HepG2 (cell line): ENCODE measurements at regions not wholly inside any gene's neighbourhood (a gene's known extent, or its start where the extent isn't known, plus 50 kb on each side); places are given as distances from the start of the nearest gene placed in this dataset.

Experiments used
- ETV5 ChIP-seq: IDR thresholded peaks from 2 replicates; pipeline ENCODE4 v1.6.1; 2018; ENCODE audit warnings: missing biosample characterization, missing genetic modification reagents, inconsistent platforms, borderline replicate concordance
- ETV6 ChIP-seq: sonication (generic); formaldehyde crosslinking; conservative IDR thresholded peaks from 2 replicates; pipeline ENCODE4 v1.4.0; 2020; ENCODE audit warnings: missing genetic modification reagents
- HDAC1 ChIP-seq: sonication (generic); formaldehyde crosslinking; IDR thresholded peaks from 2 replicates; pipeline ENCODE4 v1.5.1; 2020; ENCODE audit warnings: mild to moderate bottlenecking, missing genetic modification reagents
- HOXA5 ChIP-seq: sonication (generic); formaldehyde crosslinking; IDR thresholded peaks from 2 replicates; pipeline ENCODE4 v1.4.0; 2020; ENCODE audit warnings: missing genetic modification reagents
- JUNB ChIP-seq: sonication (generic); formaldehyde crosslinking; IDR thresholded peaks from 2 replicates; pipeline ENCODE4 v1.8.0; 2022; ENCODE audit warnings: missing genetic modification reagents, mild to moderate bottlenecking, borderline replicate concordance
- NFATC3 ChIP-seq: sonication (generic); formaldehyde crosslinking; IDR thresholded peaks from 2 replicates; pipeline ENCODE4 v1.5.1; 2020; ENCODE audit warnings: mild to moderate bottlenecking, missing genetic modification reagents
- RXRB ChIP-seq: IDR thresholded peaks from 2 replicates; pipeline ENCODE4 v1.6.1; 2016; ENCODE audit warnings: borderline replicate concordance, missing genetic modification reagents, missing compliant biosample characterization
- SMAD3 ChIP-seq: sonication (generic); formaldehyde crosslinking; IDR thresholded peaks from 2 replicates; pipeline ENCODE4 v1.4.0; 2020; ENCODE audit warnings: missing genetic modification reagents
- TAF1 ChIP-seq: sonication (generic); formaldehyde crosslinking; IDR thresholded peaks from 2 replicates; pipeline ENCODE4 v1.4.0; 2020; ENCODE audit warnings: missing genetic modification reagents
- TBL1XR1 ChIP-seq: fragments of 150-350 bp; IDR thresholded peaks from 2 replicates; pipeline ENCODE4 v1.6.1; 2014; ENCODE audit warnings: borderline replicate concordance, low read length; ENCODE audit not compliant: partially characterized antibody
- ZNF331 ChIP-seq: sonication (generic); formaldehyde crosslinking; IDR thresholded peaks from 2 replicates; pipeline ENCODE4 v1.4.0; 2020; ENCODE audit warnings: missing genetic modification reagents
- ZNF441 ChIP-seq: sonication (generic); formaldehyde crosslinking; IDR thresholded peaks from 2 replicates; pipeline ENCODE4 v1.7.0; 2021; ENCODE audit warnings: missing genetic modification reagents, borderline replicate concordance
- ZNF552 ChIP-seq: sonication (generic); formaldehyde crosslinking; IDR thresholded peaks from 2 replicates; pipeline ENCODE4 v1.9.0; 2022; ENCODE audit warnings: missing genetic modification reagents, mild to moderate bottlenecking, borderline replicate concordance
- ZNF652 ChIP-seq: IDR thresholded peaks from 2 replicates; pipeline ENCODE4 v1.6.1; 2016; ENCODE audit warnings: low read depth, borderline replicate concordance
- TF ChIP-seq, protein P1 (sequence below): sonication (generic); formaldehyde crosslinking; IDR thresholded peaks from 2 replicates; pipeline ENCODE4 v1.4.0; 2020; ENCODE audit warnings: missing genetic modification reagents, low read depth, mild to moderate bottlenecking, borderline replicate concordance
- TF ChIP-seq, protein P2 (sequence below): sonication (generic); formaldehyde crosslinking; IDR thresholded peaks from 2 replicates; pipeline ENCODE4 v1.4.0; 2020; ENCODE audit warnings: missing genetic modification reagents, borderline replicate concordance
- TF ChIP-seq, protein P3 (sequence below): sonication (generic); formaldehyde crosslinking; IDR thresholded peaks from 2 replicates; pipeline ENCODE4 v1.5.1; 2020; ENCODE audit warnings: mild to moderate bottlenecking, missing genetic modification reagents, moderate library complexity
- TF ChIP-seq, protein P4 (sequence below): sonication (generic); formaldehyde crosslinking; IDR thresholded peaks from 2 replicates; pipeline ENCODE4 v1.5.0; 2020; ENCODE audit warnings: mild to moderate bottlenecking, missing genetic modification reagents
- TF ChIP-seq, protein P5 (sequence below): sonication (generic); formaldehyde crosslinking; IDR thresholded peaks from 2 replicates; pipeline ENCODE4 v1.4.0; 2020; ENCODE audit warnings: missing genetic modification reagents

DNA sequence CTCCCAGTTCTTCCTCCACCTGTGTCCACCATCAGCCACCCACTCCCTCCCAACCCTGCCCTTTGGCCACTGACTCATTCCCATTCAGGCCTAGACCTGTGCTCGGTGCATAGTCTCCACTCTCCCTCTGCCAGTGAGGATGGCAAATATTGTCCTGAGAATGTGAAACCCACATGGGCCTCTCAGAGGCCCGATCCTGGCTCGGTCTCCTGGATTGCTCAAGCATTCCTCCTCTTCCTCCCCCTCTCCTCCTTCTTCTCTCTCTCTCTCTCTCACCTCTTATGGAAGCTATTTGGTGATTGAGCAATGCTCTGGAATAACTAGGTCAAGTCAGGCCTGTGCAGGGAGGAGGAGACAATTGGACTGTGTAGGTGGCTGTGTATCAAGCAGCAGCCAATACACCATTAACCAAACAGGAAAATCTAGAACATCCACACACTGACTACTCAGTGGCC, 99.9 kb downstream of the KLF4 start (continued):
- TF ChIP-seq, protein P1, sequence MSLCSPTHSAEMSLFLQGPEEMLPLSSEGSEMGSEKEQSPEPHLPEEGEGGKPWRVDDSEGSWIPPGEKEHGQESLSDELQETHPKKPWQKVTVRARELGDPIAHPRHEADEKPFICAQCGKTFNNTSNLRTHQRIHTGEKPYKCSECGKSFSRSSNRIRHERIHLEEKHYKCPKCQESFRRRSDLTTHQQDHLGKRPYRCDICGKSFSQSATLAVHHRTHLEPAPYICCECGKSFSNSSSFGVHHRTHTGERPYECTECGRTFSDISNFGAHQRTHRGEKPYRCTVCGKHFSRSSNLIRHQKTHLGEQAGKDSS: peak; percentile 40; the same call in 1 of the 2 replicates
- no peak for TF ChIP-seq ZNF652 (CRISPR knock-in tag)
- TF ChIP-seq, protein P2, sequence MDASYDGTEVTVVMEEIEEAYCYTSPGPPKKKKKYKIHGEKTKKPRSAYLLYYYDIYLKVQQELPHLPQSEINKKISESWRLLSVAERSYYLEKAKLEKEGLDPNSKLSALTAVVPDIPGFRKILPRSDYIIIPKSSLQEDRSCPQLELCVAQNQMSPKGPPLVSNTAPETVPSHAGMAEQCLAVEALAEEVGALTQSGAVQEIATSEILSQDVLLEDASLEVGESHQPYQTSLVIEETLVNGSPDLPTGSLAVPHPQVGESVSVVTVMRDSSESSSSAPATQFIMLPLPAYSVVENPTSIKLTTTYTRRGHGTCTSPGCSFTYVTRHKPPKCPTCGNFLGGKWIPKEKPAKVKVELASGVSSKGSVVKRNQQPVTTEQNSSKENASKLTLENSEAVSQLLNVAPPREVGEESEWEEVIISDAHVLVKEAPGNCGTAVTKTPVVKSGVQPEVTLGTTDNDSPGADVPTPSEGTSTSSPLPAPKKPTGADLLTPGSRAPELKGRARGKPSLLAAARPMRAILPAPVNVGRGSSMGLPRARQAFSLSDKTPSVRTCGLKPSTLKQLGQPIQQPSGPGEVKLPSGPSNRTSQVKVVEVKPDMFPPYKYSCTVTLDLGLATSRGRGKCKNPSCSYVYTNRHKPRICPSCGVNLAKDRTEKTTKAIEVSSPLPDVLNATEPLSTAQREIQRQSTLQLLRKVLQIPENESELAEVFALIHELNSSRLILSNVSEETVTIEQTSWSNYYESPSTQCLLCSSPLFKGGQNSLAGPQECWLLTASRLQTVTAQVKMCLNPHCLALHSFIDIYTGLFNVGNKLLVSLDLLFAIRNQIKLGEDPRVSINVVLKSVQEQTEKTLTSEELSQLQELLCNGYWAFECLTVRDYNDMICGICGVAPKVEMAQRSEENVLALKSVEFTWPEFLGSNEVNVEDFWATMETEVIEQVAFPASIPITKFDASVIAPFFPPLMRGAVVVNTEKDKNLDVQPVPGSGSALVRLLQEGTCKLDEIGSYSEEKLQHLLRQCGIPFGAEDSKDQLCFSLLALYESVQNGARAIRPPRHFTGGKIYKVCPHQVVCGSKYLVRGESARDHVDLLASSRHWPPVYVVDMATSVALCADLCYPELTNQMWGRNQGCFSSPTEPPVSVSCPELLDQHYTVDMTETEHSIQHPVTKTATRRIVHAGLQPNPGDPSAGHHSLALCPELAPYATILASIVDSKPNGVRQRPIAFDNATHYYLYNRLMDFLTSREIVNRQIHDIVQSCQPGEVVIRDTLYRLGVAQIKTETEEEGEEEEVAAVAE (CRISPR knock-in tag): peak; percentile 76; the same call in 1 of the 2 replicates
- TF ChIP-seq RXRB: peak; percentile 27; the same call in 1 of the 2 replicates
- TF ChIP-seq, protein P3, sequence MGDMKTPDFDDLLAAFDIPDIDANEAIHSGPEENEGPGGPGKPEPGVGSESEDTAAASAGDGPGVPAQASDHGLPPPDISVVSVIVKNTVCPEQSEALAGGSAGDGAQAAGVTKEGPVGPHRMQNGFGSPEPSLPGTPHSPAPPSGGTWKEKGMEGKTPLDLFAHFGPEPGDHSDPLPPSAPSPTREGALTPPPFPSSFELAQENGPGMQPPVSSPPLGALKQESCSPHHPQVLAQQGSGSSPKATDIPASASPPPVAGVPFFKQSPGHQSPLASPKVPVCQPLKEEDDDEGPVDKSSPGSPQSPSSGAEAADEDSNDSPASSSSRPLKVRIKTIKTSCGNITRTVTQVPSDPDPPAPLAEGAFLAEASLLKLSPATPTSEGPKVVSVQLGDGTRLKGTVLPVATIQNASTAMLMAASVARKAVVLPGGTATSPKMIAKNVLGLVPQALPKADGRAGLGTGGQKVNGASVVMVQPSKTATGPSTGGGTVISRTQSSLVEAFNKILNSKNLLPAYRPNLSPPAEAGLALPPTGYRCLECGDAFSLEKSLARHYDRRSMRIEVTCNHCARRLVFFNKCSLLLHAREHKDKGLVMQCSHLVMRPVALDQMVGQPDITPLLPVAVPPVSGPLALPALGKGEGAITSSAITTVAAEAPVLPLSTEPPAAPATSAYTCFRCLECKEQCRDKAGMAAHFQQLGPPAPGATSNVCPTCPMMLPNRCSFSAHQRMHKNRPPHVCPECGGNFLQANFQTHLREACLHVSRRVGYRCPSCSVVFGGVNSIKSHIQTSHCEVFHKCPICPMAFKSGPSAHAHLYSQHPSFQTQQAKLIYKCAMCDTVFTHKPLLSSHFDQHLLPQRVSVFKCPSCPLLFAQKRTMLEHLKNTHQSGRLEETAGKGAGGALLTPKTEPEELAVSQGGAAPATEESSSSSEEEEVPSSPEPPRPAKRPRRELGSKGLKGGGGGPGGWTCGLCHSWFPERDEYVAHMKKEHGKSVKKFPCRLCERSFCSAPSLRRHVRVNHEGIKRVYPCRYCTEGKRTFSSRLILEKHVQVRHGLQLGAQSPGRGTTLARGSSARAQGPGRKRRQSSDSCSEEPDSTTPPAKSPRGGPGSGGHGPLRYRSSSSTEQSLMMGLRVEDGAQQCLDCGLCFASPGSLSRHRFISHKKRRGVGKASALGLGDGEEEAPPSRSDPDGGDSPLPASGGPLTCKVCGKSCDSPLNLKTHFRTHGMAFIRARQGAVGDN (CRISPR knock-in tag): peak; percentile 27; the same call in 1 of the 2 replicates
- 0 out of 2 replicates have a peak, but pooled peaks have one; percentile 60 for TF ChIP-seq ZNF441
- no peak for TF ChIP-seq NFATC3 (CRISPR knock-in tag)
- peak; percentile 8; the same call in 1 of the 2 replicates for TF ChIP-seq ETV5 (CRISPR knock-in tag)
- TF ChIP-seq HOXA5 (CRISPR knock-in tag): no peak
- TF ChIP-seq TAF1 (CRISPR knock-in tag): no peak
- peak; percentile 66; the same call in 1 of the 2 replicates for TF ChIP-seq JUNB (CRISPR knock-in tag)
- TF ChIP-seq ZNF552 (CRISPR knock-in tag): no peak
- no peak for TF ChIP-seq ZNF331 (CRISPR knock-in tag)
- TF ChIP-seq, protein P4, sequence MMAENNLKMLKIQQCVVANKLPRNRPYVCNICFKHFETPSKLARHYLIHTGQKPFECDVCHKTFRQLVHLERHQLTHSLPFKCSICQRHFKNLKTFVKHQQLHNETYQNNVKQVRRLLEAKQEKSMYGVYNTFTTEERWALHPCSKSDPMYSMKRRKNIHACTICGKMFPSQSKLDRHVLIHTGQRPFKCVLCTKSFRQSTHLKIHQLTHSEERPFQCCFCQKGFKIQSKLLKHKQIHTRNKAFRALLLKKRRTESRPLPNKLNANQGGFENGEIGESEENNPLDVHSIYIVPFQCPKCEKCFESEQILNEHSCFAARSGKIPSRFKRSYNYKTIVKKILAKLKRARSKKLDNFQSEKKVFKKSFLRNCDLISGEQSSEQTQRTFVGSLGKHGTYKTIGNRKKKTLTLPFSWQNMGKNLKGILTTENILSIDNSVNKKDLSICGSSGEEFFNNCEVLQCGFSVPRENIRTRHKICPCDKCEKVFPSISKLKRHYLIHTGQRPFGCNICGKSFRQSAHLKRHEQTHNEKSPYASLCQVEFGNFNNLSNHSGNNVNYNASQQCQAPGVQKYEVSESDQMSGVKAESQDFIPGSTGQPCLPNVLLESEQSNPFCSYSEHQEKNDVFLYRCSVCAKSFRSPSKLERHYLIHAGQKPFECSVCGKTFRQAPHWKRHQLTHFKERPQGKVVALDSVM (CRISPR knock-in tag): peak; percentile 57; the same call in 1 of the 2 replicates
- TF ChIP-seq, protein P5, sequence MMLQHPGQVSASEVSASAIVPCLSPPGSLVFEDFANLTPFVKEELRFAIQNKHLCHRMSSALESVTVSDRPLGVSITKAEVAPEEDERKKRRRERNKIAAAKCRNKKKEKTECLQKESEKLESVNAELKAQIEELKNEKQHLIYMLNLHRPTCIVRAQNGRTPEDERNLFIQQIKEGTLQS (CRISPR knock-in tag): peak; percentile 72
- TF ChIP-seq ETV6: no peak
- peak; percentile 66 for TF ChIP-seq HDAC1 (CRISPR knock-in tag)
- TF ChIP-seq SMAD3: 0 out of 2 replicates have a peak, but pooled peaks have one; percentile 18
- no peak for TF ChIP-seq TBL1XR1
